Adrenal gland (tissue), 5 donors: ENCODE measurements at regions not wholly inside any gene's neighbourhood (a gene's known extent, or its start where the extent isn't known, plus 50 kb on each side); places are given as distances from the start of the nearest gene placed in this dataset.

ENCODE experiments used
- CTCF ChIP-seq, 6 experiments: fragments of 450-650 bp in 4 of 6; fragments of 200-600 bp in 2 of 6; sonication (generic) in 1 of 6; IDR thresholded peaks; 1 replicate in 5 of 6; 2 replicates in 1 of 6; pipeline versions ENCODE4 v1.5.1 to v1.8.0; 2016 to 2021; ENCODE audit warnings: antibody characterized with exemption in 6 of 6, mild to moderate bottlenecking in 2 of 6, moderate library complexity in 1 of 6
- POLR2A ChIP-seq, 2 donors: fragments of 450-650 bp; IDR thresholded peaks; one replicate each; pipeline ENCODE4 v1.6.1; 2017; ENCODE audit warnings: antibody characterized with exemption in 2 of 2, mild to moderate bottlenecking in 2 of 2, moderate library complexity in 1 of 2
- donor health status: DM: no; HTN: no; CAD: no.

- TF ChIP-seq CTCF (IDR thresholded peaks at IDR 0.05) (no peak), POLR2A (IDR thresholded peaks at IDR 0.05) (no peak)
Measured at GRCh38 chr9:96047741-96048103, 172.2 kb downstream of the ERCC6L2 start.
